ENCODE measurements at regions not wholly inside any gene's neighbourhood (a gene's known extent, or its start where the extent isn't known, plus 50 kb on each side); places are given as distances from the start of the nearest gene placed in this dataset.

- WGBS, 2 donors: 64 to 74% methylated on average over 1 of the region's 1 CpG
- no peaks in the 10 kb centered on the region for H3K27me3 ChIP-seq
- DNase-seq (no peak), ATAC-seq (no peak)
- H3K4me1 ChIP-seq: no peaks in the 10 kb centered on the region
- no peak for TF ChIP-seq CTCF (IDR thresholded peaks at IDR 0.05)
- no peaks in the 10 kb centered on the region for H3K36me3 ChIP-seq
- H3K4me3 ChIP-seq: no peak overlapping the region
- intact Hi-C loops (cut with DNase I): no loop called here
- no peak overlapping the region for H3K27ac ChIP-seq
- no peaks in the 10 kb centered on the region for H3K9me3 ChIP-seq
These were observed 519.6 kb downstream of the METTL15 start for GRCh38 chr11:28627690-28628255.

- H3K36me3 ChIP-seq: no peaks in the 10 kb centered on the region
- no peak overlapping the region for H3K27ac ChIP-seq
- H3K27me3 ChIP-seq: no peaks in the 10 kb centered on the region
- H3K4me1 ChIP-seq: peaks cover 0 to 6% (median 0%) of the 10 kb centered on the region in 9 donors
- ATAC-seq (no peak), DNase-seq (no peak)
- TF ChIP-seq CTCF (IDR thresholded peaks at IDR 0.05): no peak
- no peak overlapping the region for H3K4me3 ChIP-seq
- intact Hi-C loops (cut with DNase I): no loop called here
- H3K9me3 ChIP-seq: no peaks in the 10 kb centered on the region
These were observed 517.3 kb downstream of the METTL15 start for GRCh38 chr11:28625532-28625931.

- ATAC-seq: peak in 7 of 8 donors; percentile 37 to 84 (median 56)
These were observed 513.6 kb downstream of the METTL15 start for GRCh38 chr11:28621753-28622152.

GRCh38 chr11:28619846-28620540 is 511.8 kb downstream of the METTL15 start:
- Histone ChIP-seq H3K27me3 (no peaks in the 10 kb centered on the region), H3K36me3 (no peaks in the 10 kb centered on the region), H3K4me3 (no peak overlapping the region), H3K9me3 (no peaks in the 10 kb centered on the region), H3K4me1 (peaks cover 0 to 6% (median 0%) of the 10 kb centered on the region in 9 donors), H3K27ac (no peak overlapping the region)
- intact Hi-C loops (cut with DNase I): no loop called here
- no peak for TF ChIP-seq CTCF (IDR thresholded peaks at IDR 0.05)
- 65 to 66% methylated on average over 5 of the region's 5 CpGs for WGBS, 2 donors
- DNase-seq (no peak), ATAC-seq (no peak)

More at GRCh38 chr11:28621753-28622152, 513.6 kb downstream of the METTL15 start:
- Histone ChIP-seq H3K9me3 (no peaks in the 10 kb centered on the region), H3K4me1 (peaks cover 0 to 6% (median 0%) of the 10 kb centered on the region in 9 donors), H3K27me3 (no peaks in the 10 kb centered on the region), H3K27ac (no peak overlapping the region), H3K4me3 (peak overlapping the region in 7 of 10 donors; percentile 6 to 35 (median 25)), H3K36me3 (no peaks in the 10 kb centered on the region)
- WGBS, 2 donors: 41 to 62% methylated on average over 8 of the region's 8 CpGs
- intact Hi-C loops (cut with DNase I): no loop called here
- DNase-seq: peak in 1 of 2 donors; percentile 8
- no peak for TF ChIP-seq CTCF (IDR thresholded peaks at IDR 0.05)
